Suprapubic skin (tissue), 4 donors: ENCODE measurements at regions not wholly inside any gene's neighbourhood (a gene's known extent, or its start where the extent isn't known, plus 50 kb on each side); places are given as distances from the start of the nearest gene placed in this dataset.

ENCODE experiments used
- POLR2A ChIP-seq, 2 donors: fragments of 450-650 bp; IDR thresholded peaks; one replicate each; pipeline ENCODE4 v1.6.1; 2017; ENCODE audit warnings: antibody characterized with exemption in 2 of 2, mild to moderate bottlenecking in 2 of 2, moderate library complexity in 2 of 2
- POLR2AphosphoS5 ChIP-seq, 3 donors: sonication (generic); formaldehyde crosslinking; IDR thresholded peaks; one replicate each; pipeline ENCODE4 v1.6.1; 2017; ENCODE audit warnings: antibody characterized with exemption in 3 of 3
- TF ChIP-seq, protein P1 (sequence below), 2 donors: fragments of 200-600 bp in 1 of 2; fragments of 450-650 bp in 1 of 2; sonication (generic) in 1 of 2; IDR thresholded peaks; one replicate each; pipeline ENCODE4 v1.5.1; 2016 to 2019; ENCODE audit warnings: antibody characterized with exemption in 2 of 2, mild to moderate bottlenecking in 1 of 2, moderate library complexity in 1 of 2

DNA sequence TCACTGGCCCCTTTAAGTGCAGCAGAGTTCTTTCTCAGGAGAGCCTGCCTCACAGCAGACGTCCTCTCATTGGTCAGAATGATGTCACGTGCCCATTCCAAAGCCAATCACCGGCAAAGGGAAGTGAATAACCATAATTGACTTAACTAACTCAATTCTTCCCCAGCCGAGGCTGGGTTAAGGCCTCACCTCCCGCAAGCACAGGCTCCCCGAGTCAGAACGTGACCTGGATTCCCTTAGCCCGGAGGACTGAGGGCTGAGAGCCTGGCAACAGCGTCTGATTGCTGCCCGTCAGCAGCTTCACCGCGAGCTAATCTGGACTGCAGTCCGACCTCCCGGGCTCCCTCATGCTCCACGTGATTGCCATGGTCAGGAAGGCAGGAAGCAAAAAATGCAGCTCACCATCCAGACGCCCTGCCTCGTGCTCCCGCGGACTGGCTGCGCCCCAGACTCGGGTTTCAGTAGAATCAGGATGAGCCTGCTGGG lies 92.1 kb upstream of the FZD10 start:
- TF ChIP-seq, protein P1, sequence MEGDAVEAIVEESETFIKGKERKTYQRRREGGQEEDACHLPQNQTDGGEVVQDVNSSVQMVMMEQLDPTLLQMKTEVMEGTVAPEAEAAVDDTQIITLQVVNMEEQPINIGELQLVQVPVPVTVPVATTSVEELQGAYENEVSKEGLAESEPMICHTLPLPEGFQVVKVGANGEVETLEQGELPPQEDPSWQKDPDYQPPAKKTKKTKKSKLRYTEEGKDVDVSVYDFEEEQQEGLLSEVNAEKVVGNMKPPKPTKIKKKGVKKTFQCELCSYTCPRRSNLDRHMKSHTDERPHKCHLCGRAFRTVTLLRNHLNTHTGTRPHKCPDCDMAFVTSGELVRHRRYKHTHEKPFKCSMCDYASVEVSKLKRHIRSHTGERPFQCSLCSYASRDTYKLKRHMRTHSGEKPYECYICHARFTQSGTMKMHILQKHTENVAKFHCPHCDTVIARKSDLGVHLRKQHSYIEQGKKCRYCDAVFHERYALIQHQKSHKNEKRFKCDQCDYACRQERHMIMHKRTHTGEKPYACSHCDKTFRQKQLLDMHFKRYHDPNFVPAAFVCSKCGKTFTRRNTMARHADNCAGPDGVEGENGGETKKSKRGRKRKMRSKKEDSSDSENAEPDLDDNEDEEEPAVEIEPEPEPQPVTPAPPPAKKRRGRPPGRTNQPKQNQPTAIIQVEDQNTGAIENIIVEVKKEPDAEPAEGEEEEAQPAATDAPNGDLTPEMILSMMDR (IDR thresholded peaks at IDR 0.05): no peak
- TF ChIP-seq POLR2AphosphoS5 (IDR thresholded peaks at IDR 0.05) (no peak), POLR2A (IDR thresholded peaks at IDR 0.05) (no peak)
